ENCODE measurements at regions not wholly inside any gene's neighbourhood (a gene's known extent, or its start where the extent isn't known, plus 50 kb on each side); places are given as distances from the start of the nearest gene placed in this dataset.

- Histone ChIP-seq H2BK20ac (ENCODE audit: low read length) (no peak overlapping the region), H3K9me3 (ENCODE audit: insufficient read depth in 2 of 2, low read depth in 1 of 2, low read length in 1 of 2) (no peaks in the 10 kb centered on the region), H3K18ac (ENCODE audit: extremely low read depth, low read length) (no peak overlapping the region), H2AFZ (ENCODE audit: low read length) (no peak overlapping the region), H3K23ac (ENCODE audit: insufficient read length) (no peak overlapping the region), H3K79me1 (ENCODE audit: low read depth, low read length) (no peaks in the 10 kb centered on the region), H3K14ac (ENCODE audit: insufficient read length) (no peak overlapping the region), H4K20me1 (replicated peaks in 1 of 2; ENCODE audit: control insufficient read depth in 1 of 2, insufficient read depth in 2 of 2, low read length in 2 of 2) (no peaks in the 10 kb centered on the region), H2AK5ac (ENCODE audit: low read depth, low read length) (no peak overlapping the region), H3K4me1 (replicated peaks in 1 of 4; ENCODE audit: control insufficient read depth in 3 of 4, insufficient read depth in 4 of 4, low read length in 3 of 4) (peaks cover 0 to 9% (median 2%) of the 10 kb centered on the region in 4 experiments; a peak in 3 of 7 replicates), H3K23me2 (ENCODE audit: low read depth, low read length) (no peaks in the 10 kb centered on the region), H4K91ac (replicated peaks; ENCODE audit: insufficient read length, low read length) (no peak overlapping the region), H3K27me3 (replicated peaks in 1 of 4; ENCODE audit: control insufficient read depth in 3 of 4, extremely low read depth in 1 of 4, insufficient read depth in 3 of 4, low read length in 3 of 4) (no peaks in the 10 kb centered on the region), H2BK12ac (ENCODE audit: low read depth, low read length) (no peak overlapping the region), H3K9ac (replicated peaks in 1 of 4; ENCODE audit: extremely low read depth in 1 of 4, low read depth in 3 of 4, low read length in 3 of 4) (no peak overlapping the region), H3K4me3 (ENCODE audit: extremely low read depth in 1 of 4, insufficient read depth in 2 of 4, low read depth in 3 of 4, low read length in 4 of 4) (no peak overlapping the region), H3K36me3 (ENCODE audit: control insufficient read depth in 2 of 4, insufficient read depth in 4 of 4, low read length in 3 of 4) (peaks cover 0 to 3% (median 0%) of the 10 kb centered on the region in 4 experiments; a peak in 1 of 8 replicates), H2BK120ac (replicated peaks; ENCODE audit: low read depth, low read length) (no peak overlapping the region), H2BK5ac (ENCODE audit: low read depth, low read length) (no peak overlapping the region), H3K79me2 (ENCODE audit: control insufficient read depth in 1 of 2, insufficient read depth in 2 of 2, low read length in 2 of 2) (no peaks in the 10 kb centered on the region), H3K56ac (replicated peaks; ENCODE audit: insufficient read length, low read depth, low read length) (no peak overlapping the region), H4K5ac (ENCODE audit: insufficient read length, low read depth, low read length) (no peak overlapping the region), H2BK15ac (ENCODE audit: low read length) (no peak overlapping the region), H3K4me2 (ENCODE audit: insufficient read depth in 1 of 2, low read depth in 2 of 2, low read length in 2 of 2) (no peak overlapping the region), H3K27ac (ENCODE audit: low read depth, low read length) (no peak overlapping the region), H4K8ac (ENCODE audit: extremely low read depth, insufficient read depth, low read length) (no peak overlapping the region), H3K4ac (replicated peaks; ENCODE audit: insufficient read length, low read depth, low read length) (no peak overlapping the region)
- DNase-seq (ENCODE audit: low read depth in 1 of 2, low spot score in 2 of 2) (no peak), FAIRE-seq (no peak)
- TF ChIP-seq CEBPB (IDR thresholded peaks at IDR 0.05; ENCODE audit: low read depth, low read length) (0 out of 2 replicates have a peak, but pooled peaks have one; percentile 15), RXRA (IDR thresholded peaks at IDR 0.05; ENCODE audit: insufficient read depth, low read depth, low read length) (no peak)
- ChIA-PET CTCF (ENCODE audit: partially characterized antibody) (no interaction called here), POLR2A (ENCODE audit: partially characterized antibody) (interaction anchor here (1.0 kb wide), 1 partner anchor 89 kb away, joined by 3 read pairs; no protein-coding TSS in a partner anchor)
- 92% methylated on average over 6 of the region's 6 CpGs; no CpG with 5 or more reads in 1 of the 2 experiments for WGBS, 2 experiments (ENCODE audit: extremely low coverage in 1 of 2, insufficient coverage in 1 of 2, insufficient read length in 1 of 2, insufficient replicate concordance in 2 of 2, low coverage in 1 of 2, low lambda C conversion rate in 2 of 2, missing lambda C conversion rate in 1 of 2)
Measured at GRCh38 chr3:63089007-63089750, 188.9 kb upstream of the SYNPR start.
